GM18502 (cell line): ENCODE measurements at regions not wholly inside any gene's neighbourhood (a gene's known extent, or its start where the extent isn't known, plus 50 kb on each side); places are given as distances from the start of the nearest gene placed in this dataset.
"Not testable (repeated sequence)": the region's sequence is repeated elsewhere in the genome, so short reads cannot be mapped to it uniquely, and the experiment has no call there.

Source experiments
- ATAC-seq: cut with Tn5 transposase; IDR thresholded peaks from one replicate; pipeline ENCODE4 v1.9.1; 2021; ENCODE audit warnings: mild to moderate bottlenecking; ENCODE audit not compliant: unreplicated experiment, poor library complexity

- ATAC-seq, result no peak
Measured at GRCh38 chr4:27894951-27895350, 1034.3 kb downstream of the STIM2 start.

- no peak for ATAC-seq
Measured at GRCh38 chr4:27908356-27908755, 1047.7 kb downstream of the STIM2 start.

- no peak for ATAC-seq
Measured at GRCh38 chr4:27910227-27910626, 1049.6 kb downstream of the STIM2 start.

- ATAC-seq, result no peak
Measured at GRCh38 chr4:27911047-27911446, 1050.4 kb downstream of the STIM2 start.

GRCh38 chr4:27913738-27914137, 1053.1 kb downstream of the STIM2 start:
- ATAC-seq, result no peak

- ATAC-seq, result no peak
Measured at GRCh38 chr4:27915822-27916221, 1055.2 kb downstream of the STIM2 start.

- no peak for ATAC-seq
Measured at GRCh38 chr4:27916452-27917184, 1056.0 kb downstream of the STIM2 start.

- ATAC-seq, result no peak
Measured at GRCh38 chr4:27917381-27917780, 1056.7 kb downstream of the STIM2 start.

GRCh38 chr4:27921231-27921630, 1060.6 kb downstream of the STIM2 start:
- no peak for ATAC-seq

GRCh38 chr4:27928761-27929540, 1068.3 kb downstream of the STIM2 start:
- ATAC-seq, result no peak

- ATAC-seq, result no peak
Measured at GRCh38 chr4:27930291-27930690, 1069.7 kb downstream of the STIM2 start.

GRCh38 chr4:27930976-27931375, 1070.3 kb downstream of the STIM2 start:
- ATAC-seq, result no peak

GRCh38 chr4:27931584-27931983, 1070.9 kb downstream of the STIM2 start:
- no peak for ATAC-seq

- ATAC-seq, result no peak
Measured at GRCh38 chr4:27934871-27935270, 1074.2 kb downstream of the STIM2 start.

GRCh38 chr4:27946799-27947198, 1086.2 kb downstream of the STIM2 start:
- no peak for ATAC-seq

- ATAC-seq, result no peak
Measured at GRCh38 chr4:27947302-27947701, 1086.7 kb downstream of the STIM2 start.

- no peak for ATAC-seq
Measured at GRCh38 chr4:27964095-27964494, 1103.5 kb downstream of the STIM2 start.

- ATAC-seq, result no peak
Measured at GRCh38 chr4:27966664-27967063, 1106.0 kb downstream of the STIM2 start.

- no peak for ATAC-seq
Measured at GRCh38 chr4:27973056-27973455, 1112.4 kb downstream of the STIM2 start.

- no peak for ATAC-seq
Measured at GRCh38 chr4:27973700-27974099, 1113.1 kb downstream of the STIM2 start.

- no peak for ATAC-seq
Measured at GRCh38 chr4:27974339-27974738, 1113.7 kb downstream of the STIM2 start.

- not testable (repeated sequence) for ATAC-seq
Measured at GRCh38 chr4:27974881-27975280, 1114.2 kb downstream of the STIM2 start.
